ENCODE measurements at regions not wholly inside any gene's neighbourhood (a gene's known extent, or its start where the extent isn't known, plus 50 kb on each side); places are given as distances from the start of the nearest gene placed in this dataset.
"Not testable (repeated sequence)": the region's sequence is repeated elsewhere in the genome, so short reads cannot be mapped to it uniquely, and the experiment has no call there.

DNA sequence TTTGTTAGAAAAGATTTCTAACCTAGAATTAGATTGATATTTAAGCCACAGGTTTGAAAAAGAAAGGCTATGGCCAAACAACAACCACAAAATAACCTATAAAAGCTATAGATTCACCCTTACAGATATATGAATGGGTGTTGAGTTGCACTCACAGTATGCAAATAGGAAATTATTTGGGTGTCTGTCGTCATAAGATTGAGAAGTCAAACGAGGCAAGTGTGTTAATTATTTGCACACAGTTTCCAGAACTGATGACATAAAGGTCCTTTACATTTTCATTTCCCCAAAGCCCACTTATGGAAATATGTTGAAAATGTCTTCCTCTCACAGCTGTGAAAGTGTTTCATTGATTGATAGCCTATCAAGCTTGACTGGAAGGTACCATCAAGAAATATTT, 101.2 kb upstream of the CXCL13 start:
- H3K4me3 ChIP-seq (ENCODE audit: low read length): no peak overlapping the region
- TF ChIP-seq, protein P1, sequence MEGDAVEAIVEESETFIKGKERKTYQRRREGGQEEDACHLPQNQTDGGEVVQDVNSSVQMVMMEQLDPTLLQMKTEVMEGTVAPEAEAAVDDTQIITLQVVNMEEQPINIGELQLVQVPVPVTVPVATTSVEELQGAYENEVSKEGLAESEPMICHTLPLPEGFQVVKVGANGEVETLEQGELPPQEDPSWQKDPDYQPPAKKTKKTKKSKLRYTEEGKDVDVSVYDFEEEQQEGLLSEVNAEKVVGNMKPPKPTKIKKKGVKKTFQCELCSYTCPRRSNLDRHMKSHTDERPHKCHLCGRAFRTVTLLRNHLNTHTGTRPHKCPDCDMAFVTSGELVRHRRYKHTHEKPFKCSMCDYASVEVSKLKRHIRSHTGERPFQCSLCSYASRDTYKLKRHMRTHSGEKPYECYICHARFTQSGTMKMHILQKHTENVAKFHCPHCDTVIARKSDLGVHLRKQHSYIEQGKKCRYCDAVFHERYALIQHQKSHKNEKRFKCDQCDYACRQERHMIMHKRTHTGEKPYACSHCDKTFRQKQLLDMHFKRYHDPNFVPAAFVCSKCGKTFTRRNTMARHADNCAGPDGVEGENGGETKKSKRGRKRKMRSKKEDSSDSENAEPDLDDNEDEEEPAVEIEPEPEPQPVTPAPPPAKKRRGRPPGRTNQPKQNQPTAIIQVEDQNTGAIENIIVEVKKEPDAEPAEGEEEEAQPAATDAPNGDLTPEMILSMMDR (IDR thresholded peaks at IDR 0.05; ENCODE audit: insufficient read depth, low read depth, low read length, missing control alignments): no peak

DNA sequence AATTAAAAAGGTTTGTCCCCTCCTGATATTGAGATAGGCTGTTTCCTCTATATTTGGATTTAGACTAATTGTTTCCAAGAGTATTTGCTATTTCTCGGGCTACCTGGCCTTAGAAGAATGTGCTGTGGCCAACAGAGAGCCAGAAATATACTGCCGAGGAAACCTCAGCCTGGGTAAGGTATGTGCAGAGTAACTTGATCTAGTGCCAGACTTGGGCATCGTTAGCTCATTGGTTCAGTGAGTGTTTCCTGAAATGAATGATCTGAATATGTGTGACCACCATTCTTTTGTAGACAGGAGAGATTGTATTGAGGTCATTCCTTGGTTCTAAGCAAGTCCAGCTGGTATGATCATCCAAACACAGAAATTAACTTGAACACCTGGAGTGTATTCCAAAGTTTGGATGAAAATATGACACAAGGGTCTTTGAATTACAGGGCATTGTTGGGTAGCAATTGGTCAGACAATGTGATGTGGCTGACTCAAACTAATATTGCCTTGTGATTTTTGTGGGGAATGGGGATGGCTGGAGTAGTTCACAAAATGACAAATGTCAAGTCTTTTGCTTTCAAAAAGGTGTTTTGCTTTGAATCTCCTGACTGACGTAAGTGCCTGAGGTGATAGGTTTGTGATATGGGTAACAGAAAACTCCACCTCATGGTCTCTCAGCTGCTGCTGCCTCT, 100.2 kb upstream of the CXCL13 start:
- no peak overlapping the region for H3K4me3 ChIP-seq (ENCODE audit: low read length)
- DNase-seq (ENCODE audit: low read depth): no peak
- TF ChIP-seq, protein P1 (IDR thresholded peaks at IDR 0.05; ENCODE audit: insufficient read depth, low read depth, low read length, missing control alignments): no peak

More for the DNA sequence above, 101.2 kb upstream of the CXCL13 start:
- no peak for DNase-seq (ENCODE audit: low read depth)

DNA sequence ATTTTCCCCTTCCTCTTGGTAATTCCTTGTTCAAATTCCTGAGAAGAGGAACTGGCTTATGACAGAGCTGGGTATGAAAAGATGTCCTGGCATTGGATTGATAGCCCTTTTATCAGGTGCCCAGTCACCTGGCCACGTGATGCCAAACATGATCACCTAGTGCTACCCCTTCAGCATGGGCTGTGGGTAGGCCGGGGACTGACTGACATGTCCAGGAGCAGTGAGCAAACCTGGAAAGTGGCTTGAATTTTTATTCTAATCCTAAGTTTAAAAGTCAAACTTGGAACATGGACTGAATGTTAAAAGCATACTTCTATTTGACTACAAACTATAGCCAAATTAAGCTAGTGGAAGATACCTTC, 99.7 kb upstream of the CXCL13 start:
- no peak overlapping the region for H3K4me3 ChIP-seq (ENCODE audit: low read length)
- DNase-seq (ENCODE audit: low read depth): no peak
- TF ChIP-seq, protein P1 (IDR thresholded peaks at IDR 0.05; ENCODE audit: insufficient read depth, low read depth, low read length, missing control alignments): no peak

DNA sequence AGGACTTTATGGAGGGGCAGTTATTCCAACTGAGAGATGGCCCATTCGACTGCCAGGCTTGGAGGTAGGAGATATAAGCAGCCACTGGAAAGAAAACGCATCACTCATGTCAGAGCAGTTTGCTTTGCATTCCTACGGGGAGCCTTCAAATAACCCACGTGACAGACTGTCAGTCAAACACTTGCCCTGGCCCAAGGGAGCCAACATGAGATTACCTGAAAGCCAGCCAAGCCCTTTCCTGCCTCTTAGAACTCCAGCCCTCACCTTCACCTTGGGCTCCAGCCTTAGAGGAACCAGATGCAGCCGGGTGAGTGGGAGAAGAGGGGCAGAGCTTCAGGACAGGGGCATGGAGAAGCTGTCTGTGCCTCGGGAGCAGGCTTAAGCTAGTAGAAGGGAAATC, 95.3 kb upstream of the CXCL13 start:
- TF ChIP-seq, protein P1 (IDR thresholded peaks at IDR 0.05; ENCODE audit: insufficient read depth, low read depth, low read length, missing control alignments): no peak
- H3K4me3 ChIP-seq (ENCODE audit: low read length): no peak overlapping the region
- DNase-seq (ENCODE audit: low read depth): no peak

DNA sequence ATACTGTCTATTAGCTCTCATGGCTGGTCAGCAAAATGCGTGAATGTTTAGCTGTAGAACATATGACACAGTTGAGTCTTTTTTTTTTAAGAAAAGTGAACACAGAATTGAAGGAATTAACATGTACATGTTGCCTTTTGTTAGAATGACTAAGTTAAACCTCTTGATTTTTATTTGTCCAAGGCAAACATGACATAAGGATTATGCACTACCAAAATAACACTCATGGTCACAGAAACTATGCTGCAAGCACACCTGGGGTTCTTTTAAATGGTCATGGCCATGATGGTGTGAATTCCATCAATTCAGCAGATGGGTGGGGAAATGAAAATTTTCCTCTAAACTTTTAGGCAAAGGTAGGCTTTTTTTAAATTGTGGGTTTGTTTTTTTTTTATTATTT, 80.1 kb upstream of the CXCL13 start:
- TF ChIP-seq, protein P1 (IDR thresholded peaks at IDR 0.05; ENCODE audit: insufficient read depth, low read depth, low read length, missing control alignments): no peak
- DNase-seq (ENCODE audit: low read depth): peak; percentile 15
- no peak overlapping the region for H3K4me3 ChIP-seq (ENCODE audit: low read length)

DNA sequence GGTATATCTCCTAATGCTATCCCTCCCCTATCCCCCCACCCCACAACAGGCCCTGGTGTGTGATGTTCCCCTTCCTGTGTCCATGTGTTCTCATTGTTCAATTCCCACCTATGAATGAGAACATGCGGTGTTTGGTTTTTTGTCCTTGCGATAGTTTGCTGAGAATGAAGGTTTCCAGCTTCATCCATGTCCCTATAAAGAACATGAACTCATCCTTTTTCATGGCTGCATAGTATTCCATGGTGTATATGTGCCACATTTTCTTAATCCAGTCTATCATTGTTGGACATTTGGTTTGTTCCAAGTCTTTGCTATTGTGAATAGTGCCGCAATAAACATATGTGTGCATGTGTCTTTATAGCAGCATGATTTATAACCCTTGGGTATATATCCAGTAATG, 77.7 kb upstream of the CXCL13 start:
- H3K4me3 ChIP-seq (ENCODE audit: low read length); DNase-seq (ENCODE audit: low read depth): not testable (repeated sequence)

DNA sequence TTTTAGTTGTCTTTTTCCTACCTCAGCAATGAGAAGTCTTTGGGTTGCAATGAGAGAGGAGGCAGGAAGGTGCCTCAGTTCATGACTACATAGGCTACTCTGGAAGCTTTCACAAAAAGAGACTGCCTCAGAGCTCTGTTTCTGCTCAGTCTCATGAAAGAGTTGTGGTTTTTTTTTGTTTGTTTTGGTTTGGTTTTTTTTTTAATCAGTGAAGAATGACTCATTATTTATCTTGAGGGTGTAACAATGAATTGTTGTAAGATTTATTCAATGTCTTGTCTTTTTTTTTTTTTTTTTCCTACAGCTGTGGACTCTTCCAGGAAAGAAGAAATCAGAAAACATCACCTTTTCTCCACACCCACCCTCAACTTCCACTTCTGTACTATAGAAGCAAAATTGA, 67.5 kb upstream of the CXCL13 start:
- H3K4me3 ChIP-seq (ENCODE audit: low read length): no peak overlapping the region
- TF ChIP-seq, protein P1 (IDR thresholded peaks at IDR 0.05; ENCODE audit: insufficient read depth, low read depth, low read length, missing control alignments): no peak
- peak; percentile 87 for DNase-seq (ENCODE audit: low read depth)
